Erythroblast (primary cell): ENCODE measurements at regions not wholly inside any gene's neighbourhood (a gene's known extent, or its start where the extent isn't known, plus 50 kb on each side); places are given as distances from the start of the nearest gene placed in this dataset.

Source experiments
- GATA1 ChIP-seq: IDR thresholded peaks from 2 replicates; pipeline ENCODE4 v1.6.1; 2011; ENCODE audit warnings: low read depth, mild to moderate bottlenecking, control low read depth, low read length, moderate library complexity
- POLR2A ChIP-seq: IDR thresholded peaks from 2 replicates; pipeline ENCODE4 v1.6.1; 2011; ENCODE audit warnings: mild to moderate bottlenecking, low read length

GRCh38 chr10:77696584-77696983 is 59.0 kb upstream of the KCNMA1 start:
- TF ChIP-seq POLR2A (no peak), GATA1 (no peak)
